ENCODE measurements at regions not wholly inside any gene's neighbourhood (a gene's known extent, or its start where the extent isn't known, plus 50 kb on each side); places are given as distances from the start of the nearest gene placed in this dataset.

GRCh38 chr5:93313672-93314071, 267.3 kb downstream of the NR2F1-AS1 start:
- Histone ChIP-seq H3K27ac (ENCODE audit: low read depth, low read length) (no peak overlapping the region), H3K4me1 (ENCODE audit: insufficient read depth, low read length) (no peaks in the 10 kb centered on the region), H3K9me3 (ENCODE audit: low read length) (no peaks in the 10 kb centered on the region), H3K4me3 (ENCODE audit: low read depth in 1 of 2, low read length in 2 of 2) (no peak overlapping the region), H3K36me3 (ENCODE audit: insufficient read depth, low read length) (no peaks in the 10 kb centered on the region), H3K9ac (ENCODE audit: low read length) (no peak overlapping the region), H3K27me3 (ENCODE audit: control insufficient read depth in 1 of 2, insufficient read depth in 2 of 2, low read length in 2 of 2) (no peaks in the 10 kb centered on the region)

- no peaks in the 10 kb centered on the region for H3K27me3 ChIP-seq (ENCODE audit: control insufficient read depth in 1 of 2, insufficient read depth in 2 of 2, low read length in 2 of 2)
- no peaks in the 10 kb centered on the region for H3K36me3 ChIP-seq (ENCODE audit: insufficient read depth, low read length)
- no peak overlapping the region for H3K27ac ChIP-seq (ENCODE audit: low read depth, low read length)
- no peak overlapping the region for H3K4me3 ChIP-seq (ENCODE audit: low read depth in 1 of 2, low read length in 2 of 2)
- no peaks in the 10 kb centered on the region for H3K9me3 ChIP-seq (ENCODE audit: low read length)
- no peaks in the 10 kb centered on the region for H3K4me1 ChIP-seq (ENCODE audit: insufficient read depth, low read length)
- no peak overlapping the region for H3K9ac ChIP-seq (ENCODE audit: low read length)
Observed at GRCh38 chr5:93311881-93312280, 269.1 kb downstream of the NR2F1-AS1 start.

- H3K9ac ChIP-seq (ENCODE audit: low read length): no peak overlapping the region
- H3K36me3 ChIP-seq (ENCODE audit: insufficient read depth, low read length): no peaks in the 10 kb centered on the region
- H3K27ac ChIP-seq (ENCODE audit: low read depth, low read length): no peak overlapping the region
- no peaks in the 10 kb centered on the region for H3K27me3 ChIP-seq (ENCODE audit: control insufficient read depth in 1 of 2, insufficient read depth in 2 of 2, low read length in 2 of 2)
- no peaks in the 10 kb centered on the region for H3K9me3 ChIP-seq (ENCODE audit: low read length)
- H3K4me1 ChIP-seq (ENCODE audit: insufficient read depth, low read length): no peaks in the 10 kb centered on the region
- no peak overlapping the region for H3K4me3 ChIP-seq (ENCODE audit: low read depth in 1 of 2, low read length in 2 of 2)
Observed at GRCh38 chr5:93307557-93307956, 273.5 kb downstream of the NR2F1-AS1 start.

- Histone ChIP-seq H3K9me3 (ENCODE audit: low read length) (no peaks in the 10 kb centered on the region), H3K27ac (ENCODE audit: low read depth, low read length) (no peak overlapping the region), H3K4me3 (ENCODE audit: low read depth in 1 of 2, low read length in 2 of 2) (no peak overlapping the region), H3K9ac (ENCODE audit: low read length) (no peak overlapping the region), H3K27me3 (ENCODE audit: control insufficient read depth in 1 of 2, insufficient read depth in 2 of 2, low read length in 2 of 2) (no peaks in the 10 kb centered on the region), H3K4me1 (ENCODE audit: insufficient read depth, low read length) (no peaks in the 10 kb centered on the region), H3K36me3 (ENCODE audit: insufficient read depth, low read length) (no peaks in the 10 kb centered on the region)
Observed at GRCh38 chr5:93305984-93306383, 275.0 kb downstream of the NR2F1-AS1 start.

GRCh38 chr5:93304456-93305250, 276.4 kb downstream of the NR2F1-AS1 start:
- Histone ChIP-seq H3K9me3 (ENCODE audit: low read length) (no peaks in the 10 kb centered on the region), H3K36me3 (ENCODE audit: insufficient read depth, low read length) (no peaks in the 10 kb centered on the region), H3K4me3 (ENCODE audit: low read depth in 1 of 2, low read length in 2 of 2) (no peak overlapping the region), H3K9ac (ENCODE audit: low read length) (no peak overlapping the region), H3K27ac (ENCODE audit: low read depth, low read length) (no peak overlapping the region), H3K27me3 (ENCODE audit: control insufficient read depth in 1 of 2, insufficient read depth in 2 of 2, low read length in 2 of 2) (no peaks in the 10 kb centered on the region), H3K4me1 (ENCODE audit: insufficient read depth, low read length) (no peaks in the 10 kb centered on the region)

- no peaks in the 10 kb centered on the region for H3K27me3 ChIP-seq (ENCODE audit: control insufficient read depth in 1 of 2, insufficient read depth in 2 of 2, low read length in 2 of 2)
- no peak overlapping the region for H3K9ac ChIP-seq (ENCODE audit: low read length)
- no peaks in the 10 kb centered on the region for H3K36me3 ChIP-seq (ENCODE audit: insufficient read depth, low read length)
- no peak overlapping the region for H3K27ac ChIP-seq (ENCODE audit: low read depth, low read length)
- H3K4me3 ChIP-seq (ENCODE audit: low read depth in 1 of 2, low read length in 2 of 2): no peak overlapping the region
- no peaks in the 10 kb centered on the region for H3K4me1 ChIP-seq (ENCODE audit: insufficient read depth, low read length)
- H3K9me3 ChIP-seq (ENCODE audit: low read length): no peaks in the 10 kb centered on the region
Observed at GRCh38 chr5:93303291-93303691, 277.7 kb downstream of the NR2F1-AS1 start.

- H3K36me3 ChIP-seq (ENCODE audit: insufficient read depth, low read length): no peaks in the 10 kb centered on the region
- no peaks in the 10 kb centered on the region for H3K4me1 ChIP-seq (ENCODE audit: insufficient read depth, low read length)
- H3K9me3 ChIP-seq (ENCODE audit: low read length): no peaks in the 10 kb centered on the region
- no peaks in the 10 kb centered on the region for H3K27me3 ChIP-seq (ENCODE audit: control insufficient read depth in 1 of 2, insufficient read depth in 2 of 2, low read length in 2 of 2)
- no peak overlapping the region for H3K9ac ChIP-seq (ENCODE audit: low read length)
- H3K27ac ChIP-seq (ENCODE audit: low read depth, low read length): no peak overlapping the region
- H3K4me3 ChIP-seq (ENCODE audit: low read depth in 1 of 2, low read length in 2 of 2): no peak overlapping the region
Observed at GRCh38 chr5:93302711-93303110, 278.3 kb downstream of the NR2F1-AS1 start.

GRCh38 chr5:93300945-93301344, 280.1 kb downstream of the NR2F1-AS1 start:
- Histone ChIP-seq H3K9ac (ENCODE audit: low read length) (no peak overlapping the region), H3K9me3 (ENCODE audit: low read length) (no peaks in the 10 kb centered on the region), H3K27ac (ENCODE audit: low read depth, low read length) (no peak overlapping the region), H3K4me1 (ENCODE audit: insufficient read depth, low read length) (no peaks in the 10 kb centered on the region), H3K27me3 (ENCODE audit: control insufficient read depth in 1 of 2, insufficient read depth in 2 of 2, low read length in 2 of 2) (no peaks in the 10 kb centered on the region), H3K4me3 (ENCODE audit: low read depth in 1 of 2, low read length in 2 of 2) (no peak overlapping the region), H3K36me3 (ENCODE audit: insufficient read depth, low read length) (no peaks in the 10 kb centered on the region)

GRCh38 chr5:93300309-93300923, 280.6 kb downstream of the NR2F1-AS1 start:
- Histone ChIP-seq H3K27me3 (ENCODE audit: control insufficient read depth in 1 of 2, insufficient read depth in 2 of 2, low read length in 2 of 2) (no peaks in the 10 kb centered on the region), H3K36me3 (ENCODE audit: insufficient read depth, low read length) (no peaks in the 10 kb centered on the region), H3K27ac (ENCODE audit: low read depth, low read length) (no peak overlapping the region), H3K4me3 (ENCODE audit: low read depth in 1 of 2, low read length in 2 of 2) (no peak overlapping the region), H3K9me3 (ENCODE audit: low read length) (no peaks in the 10 kb centered on the region), H3K9ac (ENCODE audit: low read length) (no peak overlapping the region), H3K4me1 (ENCODE audit: insufficient read depth, low read length) (no peaks in the 10 kb centered on the region)

GRCh38 chr5:93299681-93300308, 281.2 kb downstream of the NR2F1-AS1 start:
- no peaks in the 10 kb centered on the region for H3K4me1 ChIP-seq (ENCODE audit: insufficient read depth, low read length)
- no peak overlapping the region for H3K4me3 ChIP-seq (ENCODE audit: low read depth in 1 of 2, low read length in 2 of 2)

GRCh38 chr5:93297116-93297515, 283.9 kb downstream of the NR2F1-AS1 start:
- H3K9ac ChIP-seq (ENCODE audit: low read length): no peak overlapping the region

More at GRCh38 chr5:93299681-93300308, 281.2 kb downstream of the NR2F1-AS1 start:
- no peaks in the 10 kb centered on the region for H3K9me3 ChIP-seq (ENCODE audit: low read length)
- H3K27me3 ChIP-seq (ENCODE audit: control insufficient read depth in 1 of 2, insufficient read depth in 2 of 2, low read length in 2 of 2): no peaks in the 10 kb centered on the region
- H3K27ac ChIP-seq (ENCODE audit: low read depth, low read length): no peak overlapping the region
- no peak overlapping the region for H3K9ac ChIP-seq (ENCODE audit: low read length)
- no peaks in the 10 kb centered on the region for H3K36me3 ChIP-seq (ENCODE audit: insufficient read depth, low read length)

More at GRCh38 chr5:93297116-93297515, 283.9 kb downstream of the NR2F1-AS1 start:
- H3K4me3 ChIP-seq (ENCODE audit: low read depth in 1 of 2, low read length in 2 of 2): no peak overlapping the region
- no peaks in the 10 kb centered on the region for H3K4me1 ChIP-seq (ENCODE audit: insufficient read depth, low read length)
- H3K27ac ChIP-seq (ENCODE audit: low read depth, low read length): no peak overlapping the region
- no peaks in the 10 kb centered on the region for H3K27me3 ChIP-seq (ENCODE audit: control insufficient read depth in 1 of 2, insufficient read depth in 2 of 2, low read length in 2 of 2)
- H3K9me3 ChIP-seq (ENCODE audit: low read length): no peaks in the 10 kb centered on the region
- H3K36me3 ChIP-seq (ENCODE audit: insufficient read depth, low read length): no peaks in the 10 kb centered on the region

Measured in muscle layer of colon (tissue), 2 donors.